HEK293 (cell line): ENCODE measurements at regions not wholly inside any gene's neighbourhood (a gene's known extent, or its start where the extent isn't known, plus 50 kb on each side); places are given as distances from the start of the nearest gene placed in this dataset.

Experiments
- CTCF ChIP-seq: fragments of 450-650 bp; formaldehyde crosslinking; IDR thresholded peaks from 2 replicates; pipeline ENCODE4 v1.5.1; 2016; ENCODE audit warnings: missing biosample characterization, missing genetic modification characterization
- EGR2 ChIP-seq: fragments of 450-650 bp; formaldehyde crosslinking; IDR thresholded peaks from 2 replicates; pipeline ENCODE4 v1.5.1; 2016; ENCODE audit warnings: low read depth, missing biosample characterization, missing genetic modification characterization
- GLI2 ChIP-seq: fragments of 450-650 bp; formaldehyde crosslinking; IDR thresholded peaks from 2 replicates; pipeline ENCODE4; 2017; ENCODE audit warnings: missing biosample characterization, missing genetic modification characterization, low read depth, borderline replicate concordance
- PRDM4 ChIP-seq: fragments of 450-650 bp; formaldehyde crosslinking; IDR thresholded peaks from 2 replicates; pipeline ENCODE4 v1.5.1; 2017; ENCODE audit warnings: missing biosample characterization, missing genetic modification characterization
- RBAK ChIP-seq: fragments of 450-650 bp; formaldehyde crosslinking; IDR thresholded peaks from 2 replicates; pipeline ENCODE4 v1.5.1; 2016; ENCODE audit warnings: missing biosample characterization, missing genetic modification characterization
- SP2 ChIP-seq: fragments of 450-650 bp; formaldehyde crosslinking; IDR thresholded peaks from 2 replicates; pipeline ENCODE4 v1.5.1; 2016; ENCODE audit warnings: missing biosample characterization, missing genetic modification characterization
- WT1 ChIP-seq: fragments of 450-650 bp; formaldehyde crosslinking; IDR thresholded peaks from 2 replicates; pipeline ENCODE4 v1.5.1; 2016; ENCODE audit warnings: missing biosample characterization, missing genetic modification characterization
- YY1 ChIP-seq: fragments of 450-650 bp; formaldehyde crosslinking; IDR thresholded peaks from 2 replicates; pipeline ENCODE4 v1.5.1; 2018; ENCODE audit warnings: missing biosample characterization, missing genetic modification characterization
- ZEB2 ChIP-seq: fragments of 450-650 bp; formaldehyde crosslinking; IDR thresholded peaks from 2 replicates; pipeline ENCODE4 v1.5.1; 2016; ENCODE audit warnings: missing biosample characterization, missing genetic modification characterization
- ZNF10 ChIP-seq: fragments of 450-650 bp; formaldehyde crosslinking; IDR thresholded peaks from 2 replicates; pipeline ENCODE4 v1.5.1; 2017; ENCODE audit warnings: missing biosample characterization, missing genetic modification characterization
- ZNF114 ChIP-seq: fragments of 450-650 bp; formaldehyde crosslinking; IDR thresholded peaks from 2 replicates; pipeline ENCODE4 v1.5.0; 2017; ENCODE audit warnings: missing biosample characterization, missing genetic modification characterization
- ZNF530 ChIP-seq: fragments of 450-650 bp; formaldehyde crosslinking; IDR thresholded peaks from 2 replicates; pipeline ENCODE4 v1.5.1; 2016; ENCODE audit warnings: low read depth, missing biosample characterization, missing genetic modification characterization
- ZNF585B ChIP-seq: fragments of 450-650 bp; formaldehyde crosslinking; IDR thresholded peaks from 2 replicates; pipeline ENCODE4 v1.5.1; 2016; ENCODE audit warnings: missing biosample characterization, missing genetic modification characterization
- ZNF629 ChIP-seq: fragments of 450-650 bp; formaldehyde crosslinking; IDR thresholded peaks from 2 replicates; pipeline ENCODE4 v1.5.1; 2017; ENCODE audit warnings: missing biosample characterization, missing genetic modification characterization

- TF ChIP-seq CTCF (tag by site-specific recombination) (peak; percentile 54), ZNF114 (no peak), YY1 (no peak), ZEB2 (no peak), GLI2 (tag by site-specific recombination) (no peak), ZNF10 (tag by site-specific recombination) (no peak), PRDM4 (no peak), RBAK (no peak), EGR2 (tag by site-specific recombination) (peak; percentile 26; the same call in 1 of the 2 replicates), WT1 (no peak), SP2 (tag by site-specific recombination) (peak; percentile 22; the same call in 1 of the 2 replicates), ZNF530 (tag by site-specific recombination) (no peak), ZNF629 (no peak), ZNF585B (tag by site-specific recombination) (no peak)
Measured at GRCh38 chr3:43994657-43995546, 246.8 kb upstream of the TOPAZ1 start.
